ENCODE measurements at regions not wholly inside any gene's neighbourhood (a gene's known extent, or its start where the extent isn't known, plus 50 kb on each side); places are given as distances from the start of the nearest gene placed in this dataset.

- DNase-seq, result no peak
- 65 to 66% methylated on average over 2 of the region's 2 CpGs for WGBS, 2 donors (ENCODE audit: low coverage in 1 of 2)
- Histone ChIP-seq H3K4me3 (no peak overlapping the region), H3K27me3 (no peaks in the 10 kb centered on the region), H3K27ac (no peak overlapping the region), H3K4me1 (no peaks in the 10 kb centered on the region), H3K36me3 (no peaks in the 10 kb centered on the region), H3K9me3 (no peaks in the 10 kb centered on the region)
- intact Hi-C loops (cut with DNase I; ENCODE audit: low total_unique reads), result no loop called here
- TF ChIP-seq CTCF (IDR thresholded peaks at IDR 0.05), result no peak
- no peak for TF ChIP-seq POLR2AphosphoS5 (IDR thresholded peaks at IDR 0.05)
- no peak for TF ChIP-seq EP300 (IDR thresholded peaks at IDR 0.05; ENCODE audit: low read depth)
- TF ChIP-seq POLR2A (IDR thresholded peaks at IDR 0.05), result no peak
- in situ Hi-C loops (cut with MboI; ENCODE audit: low pct_ligation_motif_present in 1 of 4, low pct_unique_long_range_greater_than_20kb in 1 of 4, low sequenced_read_pairs in 3 of 4), result no loop called here
These were observed 121.1 kb downstream of the CYLC2 start for GRCh38 chr9:103116246-103116645.

GRCh38 chr9:103126494-103126893 lies 131.4 kb downstream of the CYLC2 start:
- Histone ChIP-seq H3K9me3 (peaks cover 6 to 7% of the 10 kb centered on the region in 2 donors), H3K4me3 (no peak overlapping the region), H3K27me3 (no peaks in the 10 kb centered on the region), H3K27ac (no peak overlapping the region), H3K36me3 (no peaks in the 10 kb centered on the region), H3K4me1 (no peaks in the 10 kb centered on the region)
- no peak for TF ChIP-seq POLR2A (IDR thresholded peaks at IDR 0.05)
- TF ChIP-seq EP300 (IDR thresholded peaks at IDR 0.05; ENCODE audit: low read depth), result no peak
- in situ Hi-C loops (cut with MboI; ENCODE audit: low pct_ligation_motif_present in 1 of 4, low pct_unique_long_range_greater_than_20kb in 1 of 4, low sequenced_read_pairs in 3 of 4) (no loop called here), intact Hi-C loops (cut with DNase I; ENCODE audit: low total_unique reads) (no loop called here)
- no peak for DNase-seq
- 73 to 85% methylated on average over 2 of the region's 2 CpGs for WGBS, 2 donors (ENCODE audit: low coverage in 1 of 2)

GRCh38 chr9:103139891-103140290 lies 144.8 kb downstream of the CYLC2 start:
- TF ChIP-seq EP300 (IDR thresholded peaks at IDR 0.05; ENCODE audit: low read depth) (no peak), CTCF (IDR thresholded peaks at IDR 0.05) (no peak), POLR2AphosphoS5 (IDR thresholded peaks at IDR 0.05) (no peak), POLR2A (IDR thresholded peaks at IDR 0.05) (no peak)
- Histone ChIP-seq H3K4me3 (no peak overlapping the region), H3K36me3 (no peaks in the 10 kb centered on the region), H3K4me1 (no peaks in the 10 kb centered on the region), H3K27me3 (no peaks in the 10 kb centered on the region), H3K27ac (no peak overlapping the region), H3K9me3 (no peaks in the 10 kb centered on the region)
- WGBS, 2 donors (ENCODE audit: low coverage in 1 of 2), result 64 to 80% methylated on average over 2 of the region's 2 CpGs
- intact Hi-C loops (cut with DNase I; ENCODE audit: low total_unique reads) (no loop called here), in situ Hi-C loops (cut with MboI; ENCODE audit: low pct_ligation_motif_present in 1 of 4, low pct_unique_long_range_greater_than_20kb in 1 of 4, low sequenced_read_pairs in 3 of 4) (no loop called here)
- DNase-seq, result no peak

- no peaks in the 10 kb centered on the region for H3K4me1 ChIP-seq
- 61% methylated on average over 2 of the region's 2 CpGs; no CpG with 5 or more reads in 1 of the 2 donors for WGBS, 2 donors (ENCODE audit: low coverage in 1 of 2)
- intact Hi-C loops (cut with DNase I; ENCODE audit: low total_unique reads) (no loop called here), in situ Hi-C loops (cut with MboI; ENCODE audit: low pct_ligation_motif_present in 1 of 4, low pct_unique_long_range_greater_than_20kb in 1 of 4, low sequenced_read_pairs in 3 of 4) (no loop called here)
- H3K36me3 ChIP-seq, result no peaks in the 10 kb centered on the region
- H3K27ac ChIP-seq, result no peak overlapping the region
- H3K27me3 ChIP-seq, result no peaks in the 10 kb centered on the region
- H3K9me3 ChIP-seq, result peaks cover 0 to 8% of the 10 kb centered on the region in 2 donors
- H3K4me3 ChIP-seq, result no peak overlapping the region
- TF ChIP-seq CTCF (IDR thresholded peaks at IDR 0.05) (no peak), EP300 (IDR thresholded peaks at IDR 0.05; ENCODE audit: low read depth) (no peak), POLR2A (IDR thresholded peaks at IDR 0.05) (no peak), POLR2AphosphoS5 (IDR thresholded peaks at IDR 0.05) (no peak)
- DNase-seq, result no peak
These were observed 157.3 kb downstream of the CYLC2 start for GRCh38 chr9:103152473-103152872.

- H3K4me1 ChIP-seq, result no peaks in the 10 kb centered on the region
- whole genome bisulfite sequencing, 2 donors (ENCODE audit: low coverage in 1 of 2), result 71 to 74% methylated on average over 4 of the region's 4 CpGs
- TF ChIP-seq POLR2AphosphoS5 (IDR thresholded peaks at IDR 0.05) (no peak), EP300 (IDR thresholded peaks at IDR 0.05; ENCODE audit: low read depth) (no peak), POLR2A (IDR thresholded peaks at IDR 0.05) (no peak), CTCF (IDR thresholded peaks at IDR 0.05) (no peak)
- no peak overlapping the region for H3K4me3 ChIP-seq
- DNase-seq, result no peak
- no peaks in the 10 kb centered on the region for H3K27me3 ChIP-seq
- no peak overlapping the region for H3K27ac ChIP-seq
- in situ Hi-C loops (cut with MboI; ENCODE audit: low pct_ligation_motif_present in 1 of 4, low pct_unique_long_range_greater_than_20kb in 1 of 4, low sequenced_read_pairs in 3 of 4), result no loop called here
- H3K9me3 ChIP-seq, result peaks cover 0 to 4% of the 10 kb centered on the region in 2 donors
- no peaks in the 10 kb centered on the region for H3K36me3 ChIP-seq
- intact Hi-C loops (cut with DNase I; ENCODE audit: low total_unique reads), result no loop called here
These were observed 172.4 kb downstream of the CYLC2 start for GRCh38 chr9:103167530-103167929.

All from transverse colon (tissue), 4 donors.